ENCODE measurements at regions not wholly inside any gene's neighbourhood (a gene's known extent, or its start where the extent isn't known, plus 50 kb on each side); places are given as distances from the start of the nearest gene placed in this dataset.
A peak's percentile ranks its signal among the peaks of the same experiment; 100 is the strongest.

- no peak for DNase-seq
- Histone ChIP-seq H3K36me3 (no peaks in the 10 kb centered on the region), H3K27me3 (no peaks in the 10 kb centered on the region), H3K4me3 (no peak overlapping the region), H3K4me1 (no peaks in the 10 kb centered on the region), H3K9me3 (no peaks in the 10 kb centered on the region), H3K27ac (no peak overlapping the region)
- ATAC-seq (ENCODE audit: low FRiP score in 2 of 2): no peak
- TF ChIP-seq CTCF (IDR thresholded peaks at IDR 0.05) (no peak), POLR2A (IDR thresholded peaks at IDR 0.05) (no peak), EP300 (IDR thresholded peaks at IDR 0.05) (no peak), POLR2AphosphoS5 (IDR thresholded peaks at IDR 0.05) (no peak)
- 88 to 98% methylated on average over 10 of the region's 10 CpGs for WGBS, 2 donors
Observed at GRCh38 chr6:14429396-14429795, 311.8 kb downstream of the CD83 start.

- 58 to 68% methylated on average over 2 of the region's 2 CpGs for WGBS, 2 donors
- H3K9me3 ChIP-seq: no peaks in the 10 kb centered on the region
- H3K4me3 ChIP-seq: no peak overlapping the region
- no peak for TF ChIP-seq EP300 (IDR thresholded peaks at IDR 0.05)
- no peak for TF ChIP-seq CTCF (IDR thresholded peaks at IDR 0.05)
- no peak for TF ChIP-seq POLR2A (IDR thresholded peaks at IDR 0.05)
- no peak for TF ChIP-seq POLR2AphosphoS5 (IDR thresholded peaks at IDR 0.05)
- DNase-seq: no peak
- no peaks in the 10 kb centered on the region for H3K27me3 ChIP-seq
- ATAC-seq (ENCODE audit: low FRiP score in 2 of 2): no peak
- no peaks in the 10 kb centered on the region for H3K4me1 ChIP-seq
- no peaks in the 10 kb centered on the region for H3K36me3 ChIP-seq
- H3K27ac ChIP-seq: no peak overlapping the region
Observed at GRCh38 chr6:14430218-14430617, 312.6 kb downstream of the CD83 start.

- WGBS, 2 donors: 64 to 69% methylated on average over 14 of the region's 14 CpGs
- Histone ChIP-seq H3K36me3 (no peaks in the 10 kb centered on the region), H3K9me3 (no peaks in the 10 kb centered on the region), H3K27ac (no peak overlapping the region), H3K27me3 (no peaks in the 10 kb centered on the region), H3K4me3 (peak overlapping the region in 2 of 4 donors; percentile 2 to 16), H3K4me1 (no peaks in the 10 kb centered on the region)
- ATAC-seq (ENCODE audit: low FRiP score in 2 of 2) (peak; percentile 36 to 82), DNase-seq (no peak)
- TF ChIP-seq POLR2AphosphoS5 (IDR thresholded peaks at IDR 0.05) (peak in 1 of 2 donors; percentile 14), CTCF (IDR thresholded peaks at IDR 0.05) (no peak)
Observed at GRCh38 chr6:14431385-14432330, 314.1 kb downstream of the CD83 start.

- TF ChIP-seq CTCF (IDR thresholded peaks at IDR 0.05): no peak
- TF ChIP-seq POLR2AphosphoS5 (IDR thresholded peaks at IDR 0.05): no peak
- no peak for TF ChIP-seq EP300 (IDR thresholded peaks at IDR 0.05)
- TF ChIP-seq POLR2A (IDR thresholded peaks at IDR 0.05): no peak
- Histone ChIP-seq H3K4me3 (no peak overlapping the region), H3K9me3 (no peaks in the 10 kb centered on the region), H3K27me3 (no peaks in the 10 kb centered on the region), H3K4me1 (no peaks in the 10 kb centered on the region), H3K36me3 (no peaks in the 10 kb centered on the region), H3K27ac (no peak overlapping the region)
- ATAC-seq (ENCODE audit: low FRiP score in 2 of 2) (no peak), DNase-seq (no peak)
- WGBS, 2 donors: 82 to 83% methylated on average over 3 of the region's 3 CpGs
Observed at GRCh38 chr6:14434916-14435690, 317.5 kb downstream of the CD83 start.

All from upper lobe of left lung (tissue), 6 donors.